Left cardiac atrium (tissue), 4 donors: ENCODE measurements at regions not wholly inside any gene's neighbourhood (a gene's known extent, or its start where the extent isn't known, plus 50 kb on each side); places are given as distances from the start of the nearest gene placed in this dataset.

ENCODE experiments used
- ATAC-seq, 2 donors: fragments of 200-7000 bp; cut with Tn5 transposase; one replicate each; pipeline ENCODE4 v1.9.1; 2020; ENCODE audit warnings: mild to moderate bottlenecking in 2 of 2, moderate library complexity in 2 of 2
- DNase-seq: peaks from one replicate; pipeline ENCODE4 v3.0.0-alpha.2; 2020
- intact Hi-C, 2 donors: fragments of 100-400 bp; cut with DNase I; formaldehyde crosslinking; loops; one replicate each; pipeline versions ENCODE4 v1.14.1 to v1.15.1; 2022 to 2023
- donor health status: DM: no; HTN: yes; CAD: no.
- donor health status: DM: no; HTN: yes; CAD: no; lungs with severe emphysema.
- donor health status: DM: yes; HTN: yes; CAD: no.
- donor health status: Dilated cardiomyopathy.

GRCh38 chr12:18942669-18943068 is 186.9 kb upstream of the PLEKHA5 start:
- intact Hi-C loops, result no loop called here
- DNase-seq (no peak), ATAC-seq (no peak)

- ATAC-seq (no peak), DNase-seq (no peak)
- intact Hi-C loops, result no loop called here
Measured at GRCh38 chr12:18943200-18943599, 186.3 kb upstream of the PLEKHA5 start.

- DNase-seq, result no peak
- intact Hi-C loops, result no loop called here
- ATAC-seq, result no peak
Measured at GRCh38 chr12:18946106-18946505, 183.4 kb upstream of the PLEKHA5 start.

- intact Hi-C loops, result no loop called here
- ATAC-seq (peak in 1 of 2 donors; percentile 12), DNase-seq (no peak)
Measured at GRCh38 chr12:18951218-18951617, 178.3 kb upstream of the PLEKHA5 start.

GRCh38 chr12:18953505-18953904 is 176.0 kb upstream of the PLEKHA5 start:
- no peak for DNase-seq
- ATAC-seq, result no peak
- intact Hi-C loops, result no loop called here

GRCh38 chr12:18955594-18955993 is 173.9 kb upstream of the PLEKHA5 start:
- DNase-seq (no peak), ATAC-seq (peak; percentile 59 to 74)
- intact Hi-C loops, result no loop called here

GRCh38 chr12:18965203-18965602 is 164.3 kb upstream of the PLEKHA5 start:
- no peak for ATAC-seq
- DNase-seq, result no peak
- intact Hi-C loops, result no loop called here

- no peak for ATAC-seq
- intact Hi-C loops, result no loop called here
Measured at GRCh38 chr12:18966954-18967353, 162.6 kb upstream of the PLEKHA5 start.

GRCh38 chr12:18967814-18968213 is 161.7 kb upstream of the PLEKHA5 start:
- ATAC-seq, result no peak
- DNase-seq, result no peak
- intact Hi-C loops, result no loop called here

More at GRCh38 chr12:18966954-18967353, 162.6 kb upstream of the PLEKHA5 start:
- no peak for DNase-seq

GRCh38 chr12:18969512-18969911 is 160.0 kb upstream of the PLEKHA5 start:
- ATAC-seq (no peak), DNase-seq (no peak)
- intact Hi-C loops, result no loop called here

- ATAC-seq (no peak), DNase-seq (no peak)
- intact Hi-C loops, result no loop called here
Measured at GRCh38 chr12:18970603-18971002, 158.9 kb upstream of the PLEKHA5 start.

- DNase-seq (no peak), ATAC-seq (no peak)
- intact Hi-C loops, result no loop called here
Measured at GRCh38 chr12:18971932-18972331, 157.6 kb upstream of the PLEKHA5 start.

- DNase-seq (no peak), ATAC-seq (no peak)
- intact Hi-C loops, result no loop called here
Measured at GRCh38 chr12:18975933-18976332, 153.6 kb upstream of the PLEKHA5 start.

GRCh38 chr12:18979401-18980126 is 150.0 kb upstream of the PLEKHA5 start:
- intact Hi-C loops, result no loop called here
- DNase-seq (no peak), ATAC-seq (no peak)

GRCh38 chr12:18981732-18982131 is 147.8 kb upstream of the PLEKHA5 start:
- ATAC-seq (no peak), DNase-seq (no peak)
- intact Hi-C loops, result no loop called here

- ATAC-seq (no peak), DNase-seq (no peak)
- intact Hi-C loops, result no loop called here
Measured at GRCh38 chr12:18982226-18982949, 147.1 kb upstream of the PLEKHA5 start.

GRCh38 chr12:18983854-18984253 is 145.7 kb upstream of the PLEKHA5 start:
- intact Hi-C loops, result no loop called here
- DNase-seq (no peak), ATAC-seq (no peak)

GRCh38 chr12:18990856-18991255 is 138.7 kb upstream of the PLEKHA5 start:
- DNase-seq (no peak), ATAC-seq (no peak)
- intact Hi-C loops, result no loop called here

GRCh38 chr12:18992336-18992735 is 137.2 kb upstream of the PLEKHA5 start:
- intact Hi-C loops, result no loop called here
- DNase-seq (no peak), ATAC-seq (no peak)

GRCh38 chr12:18998343-18999261 is 130.9 kb upstream of the PLEKHA5 start:
- no peak for DNase-seq
- intact Hi-C loops, result no loop called here
- ATAC-seq, result peak in 1 of 2 donors; percentile 27
